A549 (cell line): ENCODE measurements at regions not wholly inside any gene's neighbourhood (a gene's known extent, or its start where the extent isn't known, plus 50 kb on each side); places are given as distances from the start of the nearest gene placed in this dataset.

Source experiments
- ATAC-seq, 2 experiments: fragments of 200-7000 bp in 1 of 2; fragments of >200 bp in 1 of 2; cut with Nextera tagmentation in 1 of 2; cut with Tn5 transposase in 1 of 2; 3 replicates each; pipeline versions ENCODE4 v1.8.0 to v1.9.1; 2018 to 2020; ENCODE audit warnings: mild to moderate bottlenecking in 1 of 2, moderate library complexity in 1 of 2
- CTCF ChIA-PET: fragments of 300-600 bp; sonication (Branson Sonifier 250); formaldehyde crosslinking; extraction: SDS; loops from one replicate; lab custom pipeline; 2021; ENCODE audit warnings: antibody characterized with exemption, inconsistent platforms; lab: Yijun Ruan, JAX
- POLR2A ChIA-PET: fragments of 350-600 bp; formaldehyde crosslinking; extraction: SDS; loops from one replicate; lab custom pipeline; 2021; ENCODE audit warnings: antibody characterized with exemption, inconsistent platforms; lab: Yijun Ruan, JAX
- DNase-seq, 2 experiments: peaks; one replicate each; pipeline versions ENCODE4 v3.0.0 to v3.0.0-alpha.2; 2011 to 2016; ENCODE audit warnings: low read depth in 1 of 2, low spot score in 1 of 2
- FAIRE-seq: peaks from 2 replicates; lab custom pipeline; 2011; peaks lifted over from hg19 to GRCh38; lab: Jason Lieb, UNC
- H3K27ac ChIP-seq, 2 experiments: fragments of >200 bp; sonication (Bioruptor Twin); formaldehyde crosslinking; 3 replicates each; pipeline ENCODE4 v1.5.1; 2016 to 2017
- H3K4me1 ChIP-seq: fragments of >200 bp; sonication (Bioruptor Twin); formaldehyde crosslinking; 3 replicates; pipeline ENCODE4 v1.6.1; 2016
- H3K4me2 ChIP-seq: fragments of >200 bp; sonication (Bioruptor Twin); formaldehyde crosslinking; 3 replicates; pipeline ENCODE4 v1.6.1; 2016
- H3K4me3 ChIP-seq: fragments of >200 bp; sonication (Bioruptor Twin); formaldehyde crosslinking; 3 replicates; pipeline ENCODE4 v1.5.1; 2016
- H3K9me3 ChIP-seq: fragments of >200 bp; sonication (Bioruptor Twin); formaldehyde crosslinking; 3 replicates; pipeline ENCODE4 v1.6.1; 2016
- CEBPB ChIP-seq, 2 experiments: fragments of >200 bp in 1 of 2; sonication (Bioruptor Twin) in 1 of 2; formaldehyde crosslinking in 1 of 2; IDR thresholded peaks; 2 replicates each; pipeline ENCODE4 v1.6.1; 2012 to 2016
- CHD2 ChIP-seq: fragments of 150-350 bp; IDR thresholded peaks from 2 replicates; pipeline ENCODE4 v1.6.1; 2014; ENCODE audit warnings: low read length; ENCODE audit not compliant: partially characterized antibody
- CHD4 ChIP-seq: fragments of 200-600 bp; sonication (generic); IDR thresholded peaks from 2 replicates; pipeline ENCODE4 v1.6.1; 2016; ENCODE audit warnings: antibody characterized with exemption, mild to moderate bottlenecking, borderline replicate concordance
- EHMT2 ChIP-seq: fragments of 200-600 bp; sonication (generic); IDR thresholded peaks from 2 replicates; pipeline ENCODE4 v1.6.1; 2016; ENCODE audit warnings: antibody characterized with exemption, low read depth, mild to moderate bottlenecking, moderate library complexity
- HDAC2 ChIP-seq: fragments of 200-600 bp; sonication (generic); IDR thresholded peaks from 2 replicates; pipeline ENCODE4 v1.6.1; 2016
- HOXB5 ChIP-seq: fragments of 250-450 bp; sonication (Bioruptor Pico); IDR thresholded peaks from 2 replicates; pipeline ENCODE4 v1.5.0; 2020; ENCODE audit warnings: mild to moderate bottlenecking, moderate library complexity
- MAFK ChIP-seq: fragments of 450-650 bp; IDR thresholded peaks from 2 replicates; pipeline ENCODE4 v1.6.1; 2014; ENCODE audit not compliant: partially characterized antibody
- MAZ ChIP-seq: fragments of 150-350 bp; IDR thresholded peaks from 2 replicates; pipeline ENCODE4 v1.6.1; 2014; ENCODE audit warnings: antibody characterized with exemption, low read depth, low read length, borderline replicate concordance
- MYC ChIP-seq: IDR thresholded peaks from 2 replicates; pipeline ENCODE4 v1.6.1; 2012; ENCODE audit warnings: mild to moderate bottlenecking, inconsistent platforms, low read length, improper control_type of control experiment, borderline replicate concordance
- NR3C1 ChIP-seq: fragments of >200 bp; sonication (Bioruptor Twin); formaldehyde crosslinking; IDR thresholded peaks from 3 replicates; pipeline ENCODE4 v1.6.1; 2017
- PHF8 ChIP-seq: fragments of 200-600 bp; sonication (generic); IDR thresholded peaks from 2 replicates; pipeline ENCODE4 v1.6.1; 2016; ENCODE audit warnings: low read depth, mild to moderate bottlenecking, antibody characterized with exemption, moderate library complexity, borderline replicate concordance
- POLR2A ChIP-seq: IDR thresholded peaks from 2 replicates; pipeline ENCODE4 v1.6.1; 2012; ENCODE audit warnings: mild to moderate bottlenecking, low read length
- RAD21 ChIP-seq, 2 experiments: fragments of >200 bp in 1 of 2; sonication (Bioruptor Twin) in 1 of 2; formaldehyde crosslinking in 1 of 2; IDR thresholded peaks in 1 of 2; conservative IDR thresholded peaks in 1 of 2; 2 replicates in 1 of 2; 3 replicates in 1 of 2; pipeline ENCODE4 v1.6.1; 2012 to 2018; ENCODE audit warnings: inconsistent platforms in 1 of 2
- RARB ChIP-seq: fragments of 250-450 bp; sonication (Bioruptor Pico); IDR thresholded peaks from 2 replicates; pipeline ENCODE4 v1.8.0; 2021; ENCODE audit warnings: mild to moderate bottlenecking, moderate library complexity
- SMC3 ChIP-seq: fragments of >200 bp; sonication (Bioruptor Twin); formaldehyde crosslinking; IDR thresholded peaks from 3 replicates; pipeline ENCODE4 v1.6.1; 2018; ENCODE audit warnings: inconsistent platforms
- SREBF2 ChIP-seq: fragments of 450-650 bp; IDR thresholded peaks from 2 replicates; pipeline ENCODE4 v1.6.1; 2014; ENCODE audit warnings: mild to moderate bottlenecking, moderate library complexity
- TFCP2L1 ChIP-seq: fragments of 250-450 bp; sonication (Bioruptor Pico); IDR thresholded peaks from 2 replicates; pipeline ENCODE4 v1.5.0; 2021; ENCODE audit warnings: mild to moderate bottlenecking
- ZC3H11A ChIP-seq: fragments of 450-650 bp; IDR thresholded peaks from 2 replicates; pipeline ENCODE4 v1.6.1; 2014; ENCODE audit warnings: antibody characterized with exemption, mild to moderate bottlenecking
- WGBS: methylation state at CpG from one replicate; pipeline ENCODE4 v1.1.6; 2017; ENCODE audit errors: missing lambda C conversion rate; 5-methylcytosine and 5-hydroxymethylcytosine counted together
- TF ChIP-seq, protein P1 (sequence below): fragments of 200-600 bp; sonication (generic); IDR thresholded peaks from 2 replicates; pipeline ENCODE4 v1.6.1; 2016; ENCODE audit warnings: antibody characterized with exemption, mild to moderate bottlenecking, moderate library complexity
- TF ChIP-seq, protein P2 (sequence below): fragments of 250-450 bp; sonication (Bioruptor Pico); IDR thresholded peaks from 2 replicates; pipeline ENCODE4 v1.5.0; 2021; ENCODE audit warnings: mild to moderate bottlenecking, moderate library complexity, borderline replicate concordance
- TF ChIP-seq, protein P3 (sequence below): IDR thresholded peaks from 2 replicates; pipeline ENCODE4 v1.6.1; 2012; ENCODE audit warnings: low read depth, borderline replicate concordance
- TF ChIP-seq, protein P4 (sequence below): IDR thresholded peaks from 2 replicates; pipeline ENCODE4 v1.6.1; 2012
- TF ChIP-seq, protein P5 (sequence below): fragments of 150-350 bp; IDR thresholded peaks from 2 replicates; pipeline ENCODE4 v1.6.1; 2014; ENCODE audit warnings: low read depth, mild to moderate bottlenecking, low read length
- TF ChIP-seq, protein P6 (sequence below): fragments of >200 bp; sonication (Bioruptor Twin); formaldehyde crosslinking; IDR thresholded peaks from 2 replicates; pipeline ENCODE4 v1.6.1; 2016
- TF ChIP-seq, protein P7 (sequence below): fragments of >200 bp; sonication (Bioruptor Twin); formaldehyde crosslinking; IDR thresholded peaks from 3 replicates; pipeline ENCODE4 v1.5.1; 2016

DNA sequence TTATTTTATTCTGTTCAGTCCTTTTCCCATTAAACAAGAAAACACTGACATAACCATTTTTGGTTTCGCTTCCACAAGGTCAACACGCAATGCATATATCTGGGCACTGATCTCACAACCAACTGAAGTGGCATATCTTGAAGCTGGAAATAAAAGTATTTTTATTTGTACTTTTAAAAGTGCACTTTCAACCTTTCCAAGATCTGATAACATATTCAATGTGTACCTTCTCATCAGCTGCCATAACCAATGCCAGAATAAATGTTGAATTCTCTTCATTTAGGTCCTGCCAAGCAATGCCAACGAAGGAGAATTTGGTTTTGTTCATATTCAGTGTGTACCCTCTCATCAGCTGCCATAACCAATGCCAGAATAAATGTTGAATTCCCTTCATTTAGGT is 148.9 kb upstream of the CEP126 start:
- Histone ChIP-seq H3K27ac (no peak overlapping the region), H3K4me1 (0 out of 3 replicates have a peak, but pooled peaks cover 5% of the 10 kb centered on the region), H3K9me3 (no peaks in the 10 kb centered on the region)
- ATAC-seq (no peak), FAIRE-seq (no peak), DNase-seq (no peak)
- POLR2A ChIA-PET: no interaction called here
- TF ChIP-seq, protein P1, sequence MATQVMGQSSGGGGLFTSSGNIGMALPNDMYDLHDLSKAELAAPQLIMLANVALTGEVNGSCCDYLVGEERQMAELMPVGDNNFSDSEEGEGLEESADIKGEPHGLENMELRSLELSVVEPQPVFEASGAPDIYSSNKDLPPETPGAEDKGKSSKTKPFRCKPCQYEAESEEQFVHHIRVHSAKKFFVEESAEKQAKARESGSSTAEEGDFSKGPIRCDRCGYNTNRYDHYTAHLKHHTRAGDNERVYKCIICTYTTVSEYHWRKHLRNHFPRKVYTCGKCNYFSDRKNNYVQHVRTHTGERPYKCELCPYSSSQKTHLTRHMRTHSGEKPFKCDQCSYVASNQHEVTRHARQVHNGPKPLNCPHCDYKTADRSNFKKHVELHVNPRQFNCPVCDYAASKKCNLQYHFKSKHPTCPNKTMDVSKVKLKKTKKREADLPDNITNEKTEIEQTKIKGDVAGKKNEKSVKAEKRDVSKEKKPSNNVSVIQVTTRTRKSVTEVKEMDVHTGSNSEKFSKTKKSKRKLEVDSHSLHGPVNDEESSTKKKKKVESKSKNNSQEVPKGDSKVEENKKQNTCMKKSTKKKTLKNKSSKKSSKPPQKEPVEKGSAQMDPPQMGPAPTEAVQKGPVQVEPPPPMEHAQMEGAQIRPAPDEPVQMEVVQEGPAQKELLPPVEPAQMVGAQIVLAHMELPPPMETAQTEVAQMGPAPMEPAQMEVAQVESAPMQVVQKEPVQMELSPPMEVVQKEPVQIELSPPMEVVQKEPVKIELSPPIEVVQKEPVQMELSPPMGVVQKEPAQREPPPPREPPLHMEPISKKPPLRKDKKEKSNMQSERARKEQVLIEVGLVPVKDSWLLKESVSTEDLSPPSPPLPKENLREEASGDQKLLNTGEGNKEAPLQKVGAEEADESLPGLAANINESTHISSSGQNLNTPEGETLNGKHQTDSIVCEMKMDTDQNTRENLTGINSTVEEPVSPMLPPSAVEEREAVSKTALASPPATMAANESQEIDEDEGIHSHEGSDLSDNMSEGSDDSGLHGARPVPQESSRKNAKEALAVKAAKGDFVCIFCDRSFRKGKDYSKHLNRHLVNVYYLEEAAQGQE: no peak
- TF ChIP-seq, protein P2, sequence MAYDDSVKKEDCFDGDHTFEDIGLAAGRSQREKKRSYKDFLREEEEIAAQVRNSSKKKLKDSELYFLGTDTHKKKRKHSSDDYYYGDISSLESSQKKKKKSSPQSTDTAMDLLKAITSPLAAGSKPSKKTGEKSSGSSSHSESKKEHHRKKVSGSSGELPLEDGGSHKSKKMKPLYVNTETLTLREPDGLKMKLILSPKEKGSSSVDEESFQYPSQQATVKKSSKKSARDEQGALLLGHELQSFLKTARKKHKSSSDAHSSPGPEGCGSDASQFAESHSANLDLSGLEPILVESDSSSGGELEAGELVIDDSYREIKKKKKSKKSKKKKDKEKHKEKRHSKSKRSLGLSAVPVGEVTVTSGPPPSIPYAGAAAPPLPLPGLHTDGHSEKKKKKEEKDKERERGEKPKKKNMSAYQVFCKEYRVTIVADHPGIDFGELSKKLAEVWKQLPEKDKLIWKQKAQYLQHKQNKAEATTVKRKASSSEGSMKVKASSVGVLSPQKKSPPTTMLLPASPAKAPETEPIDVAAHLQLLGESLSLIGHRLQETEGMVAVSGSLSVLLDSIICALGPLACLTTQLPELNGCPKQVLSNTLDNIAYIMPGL: no peak
- no peak for TF ChIP-seq POLR2A
- TF ChIP-seq, protein P3, sequence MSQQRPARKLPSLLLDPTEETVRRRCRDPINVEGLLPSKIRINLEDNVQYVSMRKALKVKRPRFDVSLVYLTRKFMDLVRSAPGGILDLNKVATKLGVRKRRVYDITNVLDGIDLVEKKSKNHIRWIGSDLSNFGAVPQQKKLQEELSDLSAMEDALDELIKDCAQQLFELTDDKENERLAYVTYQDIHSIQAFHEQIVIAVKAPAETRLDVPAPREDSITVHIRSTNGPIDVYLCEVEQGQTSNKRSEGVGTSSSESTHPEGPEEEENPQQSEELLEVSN: no peak
- TF ChIP-seq, protein P4, sequence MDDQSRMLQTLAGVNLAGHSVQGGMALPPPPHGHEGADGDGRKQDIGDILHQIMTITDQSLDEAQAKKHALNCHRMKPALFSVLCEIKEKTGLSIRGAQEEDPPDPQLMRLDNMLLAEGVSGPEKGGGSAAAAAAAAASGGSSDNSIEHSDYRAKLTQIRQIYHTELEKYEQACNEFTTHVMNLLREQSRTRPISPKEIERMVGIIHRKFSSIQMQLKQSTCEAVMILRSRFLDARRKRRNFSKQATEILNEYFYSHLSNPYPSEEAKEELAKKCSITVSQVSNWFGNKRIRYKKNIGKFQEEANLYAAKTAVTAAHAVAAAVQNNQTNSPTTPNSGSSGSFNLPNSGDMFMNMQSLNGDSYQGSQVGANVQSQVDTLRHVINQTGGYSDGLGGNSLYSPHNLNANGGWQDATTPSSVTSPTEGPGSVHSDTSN: no peak
- no peak for TF ChIP-seq SREBF2
- no peak for TF ChIP-seq ZC3H11A
- TF ChIP-seq, protein P5, sequence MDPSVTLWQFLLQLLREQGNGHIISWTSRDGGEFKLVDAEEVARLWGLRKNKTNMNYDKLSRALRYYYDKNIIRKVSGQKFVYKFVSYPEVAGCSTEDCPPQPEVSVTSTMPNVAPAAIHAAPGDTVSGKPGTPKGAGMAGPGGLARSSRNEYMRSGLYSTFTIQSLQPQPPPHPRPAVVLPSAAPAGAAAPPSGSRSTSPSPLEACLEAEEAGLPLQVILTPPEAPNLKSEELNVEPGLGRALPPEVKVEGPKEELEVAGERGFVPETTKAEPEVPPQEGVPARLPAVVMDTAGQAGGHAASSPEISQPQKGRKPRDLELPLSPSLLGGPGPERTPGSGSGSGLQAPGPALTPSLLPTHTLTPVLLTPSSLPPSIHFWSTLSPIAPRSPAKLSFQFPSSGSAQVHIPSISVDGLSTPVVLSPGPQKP: no peak
- TF ChIP-seq HOXB5: no peak
- TF ChIP-seq MYC: no peak
- TF ChIP-seq NR3C1: no peak
- no peak for TF ChIP-seq RAD21 (conservative IDR thresholded peaks at IDR 0.05 in 1 of 2, IDR thresholded peaks at IDR 0.05 in 1 of 2)
- TF ChIP-seq, all 56 proteins: peak for 0
- no peak overlapping the region for H3K4me3 ChIP-seq
- 68% methylated on average over 3 of the region's 3 CpGs for WGBS
- no peak overlapping the region for H3K4me2 ChIP-seq
- CTCF ChIA-PET: no interaction called here

DNA sequence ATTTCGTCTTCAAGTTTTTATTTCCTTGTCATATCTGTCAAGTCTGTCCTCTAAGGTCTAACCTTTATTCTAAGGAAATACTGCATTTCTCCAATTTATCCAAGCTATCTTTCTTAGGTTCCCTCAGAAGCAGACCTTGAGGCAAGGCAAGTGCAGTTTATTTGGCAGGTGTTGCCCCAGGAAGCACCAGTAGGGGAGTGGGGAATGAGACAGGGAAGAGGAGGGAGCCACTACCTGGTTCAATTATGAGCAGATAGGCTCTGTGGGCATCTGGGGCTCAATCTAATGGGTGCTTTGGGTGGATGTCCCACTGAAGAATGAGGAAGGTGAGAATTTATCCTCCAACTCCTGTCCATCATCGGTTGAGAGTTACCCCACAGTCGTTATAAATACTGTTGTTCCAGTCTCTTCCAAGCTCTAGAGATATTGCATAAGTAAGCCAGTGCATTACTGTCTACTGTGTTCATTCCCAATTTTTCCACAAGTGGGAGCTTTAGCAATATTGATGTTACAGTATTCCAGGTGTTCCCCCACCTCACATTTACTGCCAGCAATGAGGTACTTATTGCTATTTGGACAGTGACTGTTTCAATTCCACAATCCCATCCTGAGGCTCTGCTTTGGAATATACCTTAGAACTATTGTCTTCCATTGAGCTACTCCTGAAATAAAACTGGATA is 154.9 kb upstream of the CEP126 start:
- peak; percentile 7 to 27 for DNase-seq

More for the DNA sequence above, 154.9 kb upstream of the CEP126 start:
- Histone ChIP-seq H3K4me3 (no peak overlapping the region), H3K27ac (no peak overlapping the region; a peak in 1 of 6 replicates), H3K4me1 (0 out of 3 replicates have a peak, but pooled peaks cover 5% of the 10 kb centered on the region)
- WGBS: 75% methylated on average over 3 of the region's 3 CpGs
- CTCF ChIA-PET: interaction anchor here (0.8 to 1.7 kb wide), 4 partner anchors 19 to 118 kb away, joined by 3 to 4 read pairs (median 4); no protein-coding TSS in a partner anchor
- no peak for TF ChIP-seq HDAC2
- no peak for TF ChIP-seq PHF8
- TF ChIP-seq SMC3: peak; percentile 33; the same call in 2 of the 3 replicates
- TF ChIP-seq RAD21 (conservative IDR thresholded peaks at IDR 0.05 in 1 of 2, IDR thresholded peaks at IDR 0.05 in 1 of 2): peak in 1 of 2 experiments; percentile 38; a peak in 1 of 5 replicates
- no peak for TF ChIP-seq MYC
- TF ChIP-seq NR3C1: no peak
- TF ChIP-seq, protein P6, sequence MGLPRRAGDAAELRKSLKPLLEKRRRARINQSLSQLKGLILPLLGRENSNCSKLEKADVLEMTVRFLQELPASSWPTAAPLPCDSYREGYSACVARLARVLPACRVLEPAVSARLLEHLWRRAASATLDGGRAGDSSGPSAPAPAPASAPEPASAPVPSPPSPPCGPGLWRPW: no peak
- TF ChIP-seq, protein P7, sequence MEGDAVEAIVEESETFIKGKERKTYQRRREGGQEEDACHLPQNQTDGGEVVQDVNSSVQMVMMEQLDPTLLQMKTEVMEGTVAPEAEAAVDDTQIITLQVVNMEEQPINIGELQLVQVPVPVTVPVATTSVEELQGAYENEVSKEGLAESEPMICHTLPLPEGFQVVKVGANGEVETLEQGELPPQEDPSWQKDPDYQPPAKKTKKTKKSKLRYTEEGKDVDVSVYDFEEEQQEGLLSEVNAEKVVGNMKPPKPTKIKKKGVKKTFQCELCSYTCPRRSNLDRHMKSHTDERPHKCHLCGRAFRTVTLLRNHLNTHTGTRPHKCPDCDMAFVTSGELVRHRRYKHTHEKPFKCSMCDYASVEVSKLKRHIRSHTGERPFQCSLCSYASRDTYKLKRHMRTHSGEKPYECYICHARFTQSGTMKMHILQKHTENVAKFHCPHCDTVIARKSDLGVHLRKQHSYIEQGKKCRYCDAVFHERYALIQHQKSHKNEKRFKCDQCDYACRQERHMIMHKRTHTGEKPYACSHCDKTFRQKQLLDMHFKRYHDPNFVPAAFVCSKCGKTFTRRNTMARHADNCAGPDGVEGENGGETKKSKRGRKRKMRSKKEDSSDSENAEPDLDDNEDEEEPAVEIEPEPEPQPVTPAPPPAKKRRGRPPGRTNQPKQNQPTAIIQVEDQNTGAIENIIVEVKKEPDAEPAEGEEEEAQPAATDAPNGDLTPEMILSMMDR: 0 out of 3 replicates have a peak, but pooled peaks have one; percentile 12
- no peak for TF ChIP-seq RARB
- TF ChIP-seq CHD2: no peak
- peak in 1 of 2 experiments; percentile 61; a peak in 2 of 4 replicates for TF ChIP-seq CEBPB (IDR thresholded peaks at IDR 0.05)
- TF ChIP-seq CHD4: no peak
- TF ChIP-seq MAFK: no peak
- TF ChIP-seq POLR2A: no peak
- no peak for TF ChIP-seq TFCP2L1 (CRISPR knock-in tag)
- TF ChIP-seq HOXB5: no peak
- no peak for TF ChIP-seq MAZ
- TF ChIP-seq EHMT2: no peak
- TF ChIP-seq, all 56 proteins: peak for 4
- Histone ChIP-seq H3K9me3 (no peaks in the 10 kb centered on the region), H3K4me2 (no peak overlapping the region)
- POLR2A ChIA-PET: no interaction called here
- ATAC-seq (peak; percentile 62 to 82; a peak in 4 of 6 replicates), FAIRE-seq (no peak)
